Endothelial cell of umbilical vein (primary cell): ENCODE measurements at regions not wholly inside any gene's neighbourhood (a gene's known extent, or its start where the extent isn't known, plus 50 kb on each side); places are given as distances from the start of the nearest gene placed in this dataset.

Experiments
- BruUV-seq: library from RNA; stranded (reverse); fragments of 400-500 nt; replicated peaks from 2 replicates; lab custom pipeline; 2021; lab: Mats Ljungman, UMichigan
- CTCF ChIA-PET: fragments of 300-600, 350-600 bp; sonication (Branson Sonifier 250); formaldehyde crosslinking; loops from one replicate; lab custom pipeline; 2021; ENCODE audit warnings: antibody characterized with exemption, inconsistent platforms; lab: Charles Lee
- POLR2A ChIA-PET: fragments of 300-600, 350-600 bp; sonication (Branson Sonifier 250); formaldehyde crosslinking; loops from one replicate; lab custom pipeline; 2021; ENCODE audit warnings: antibody characterized with exemption, inconsistent platforms; lab: Charles Lee
- DNase-seq: peaks from one replicate; pipeline ENCODE4 v3.0.0-alpha.2; 2011; ENCODE audit warnings: low read depth, low spot score
- FAIRE-seq: peaks from 2 replicates; lab custom pipeline; 2011; peaks lifted over from hg19 to GRCh38; lab: Jason Lieb, UNC
- H2AFZ ChIP-seq: 2 replicates; pipeline ENCODE4 v1.6.0; 2012; ENCODE audit warnings: low read depth, low read length, control low read depth, inconsistent platforms
- H3K27ac ChIP-seq: 2 replicates; pipeline ENCODE4 v1.5.1; 2011; ENCODE audit warnings: low read depth, mild to moderate bottlenecking, control low read depth, low read length, moderate library complexity; ENCODE audit not compliant: insufficient read depth
- H3K27me3 ChIP-seq, 2 experiments: 2 replicates each; pipeline versions ENCODE4 v1.6.0 to v1.6.1; 2011; ENCODE audit warnings: low read length in 2 of 2, mixed read lengths in 1 of 2; ENCODE audit not compliant: control insufficient read depth in 2 of 2, insufficient read depth in 2 of 2
- H3K36me3 ChIP-seq, 2 experiments: 2 replicates in 1 of 2; 3 replicates in 1 of 2; pipeline ENCODE4 v1.5.1; 2011; ENCODE audit warnings: low read length in 2 of 2, mild to moderate bottlenecking in 1 of 2, moderate library complexity in 1 of 2; ENCODE audit not compliant: control insufficient read depth in 2 of 2, insufficient read depth in 2 of 2; ENCODE audit errors: extremely low read depth in 1 of 2
- H3K4me1 ChIP-seq: 3 replicates; pipeline ENCODE4 v1.5.1; 2011; ENCODE audit warnings: mild to moderate bottlenecking, low read length; ENCODE audit not compliant: control insufficient read depth, insufficient read depth; ENCODE audit errors: extremely low read depth
- H3K4me2 ChIP-seq: 2 replicates; pipeline ENCODE4 v1.6.1; 2011; ENCODE audit warnings: low read length, control low read depth, mixed read lengths; ENCODE audit not compliant: insufficient read depth
- H3K4me3 ChIP-seq, 3 experiments: fragments of 200-600 bp in 1 of 3; sonication (generic), shearing (Covaris generic) in 1 of 3; replicated peaks in 1 of 3; 2 replicates each; pipeline ENCODE4 v1.5.1; 2011 to 2016; ENCODE audit warnings: control low read depth in 3 of 3, low read length in 3 of 3, mild to moderate bottlenecking in 2 of 3, inconsistent platforms in 1 of 3, low read depth in 1 of 3, moderate library complexity in 1 of 3; ENCODE audit not compliant: insufficient read depth in 1 of 3
- H3K79me2 ChIP-seq: 2 replicates; pipeline ENCODE4 v1.6.0; 2012; ENCODE audit warnings: low read length, inconsistent platforms; ENCODE audit not compliant: control insufficient read depth, insufficient read depth
- H3K9ac ChIP-seq: replicated peaks from 2 replicates; pipeline ENCODE3; 2011; ENCODE audit warnings: low read length, control low read depth; ENCODE audit not compliant: insufficient read depth; ENCODE audit errors: extremely low read depth
- H3K9me1 ChIP-seq: replicated peaks from 3 replicates; pipeline ENCODE4 v1.6.0; 2011; ENCODE audit warnings: mild to moderate bottlenecking, low read length; ENCODE audit not compliant: control insufficient read depth, insufficient read depth; ENCODE audit errors: extremely low read depth
- H3K9me3 ChIP-seq: replicated peaks from 2 replicates; pipeline ENCODE4 v1.5.1; 2012; ENCODE audit warnings: low read length, inconsistent platforms; ENCODE audit not compliant: control insufficient read depth, insufficient read depth
- H4K20me1 ChIP-seq: replicated peaks from 2 replicates; pipeline ENCODE3; 2011; ENCODE audit warnings: mild to moderate bottlenecking, low read length; ENCODE audit not compliant: control insufficient read depth, insufficient read depth; ENCODE audit errors: extremely low read depth
- EZH2 ChIP-seq: IDR thresholded peaks from 2 replicates; pipeline ENCODE4 v1.6.1; 2012; ENCODE audit warnings: borderline replicate concordance, low read depth, mild to moderate bottlenecking, moderate library complexity, low read length, inconsistent platforms; ENCODE audit not compliant: severe bottlenecking
- FOS ChIP-seq: IDR thresholded peaks from 2 replicates; pipeline ENCODE4 v1.6.1; 2011; ENCODE audit warnings: mild to moderate bottlenecking, low read length, moderate library complexity, borderline replicate concordance; ENCODE audit not compliant: insufficient read depth
- GATA2 ChIP-seq: IDR thresholded peaks from 2 replicates; pipeline ENCODE4 v1.7.0; 2011; ENCODE audit warnings: low read depth, mild to moderate bottlenecking, moderate library complexity, mixed read lengths, low read length; ENCODE audit not compliant: insufficient read length, insufficient read depth
- JUN ChIP-seq: IDR thresholded peaks from 2 replicates; pipeline ENCODE4 v1.6.1; 2011; ENCODE audit warnings: borderline replicate concordance, low read depth; ENCODE audit not compliant: insufficient read length, insufficient read depth
- MYC ChIP-seq: IDR thresholded peaks from one replicate; pipeline ENCODE4 v1.6.1; 2011; ENCODE audit warnings: mild to moderate bottlenecking, low read depth, low read length
- POLR2A ChIP-seq: IDR thresholded peaks from 2 replicates; pipeline ENCODE4 v1.6.1; 2012; ENCODE audit warnings: low read depth, mild to moderate bottlenecking, control low read depth, low read length
- POLR2AphosphoS5 ChIP-seq: IDR thresholded peaks from 2 replicates; pipeline ENCODE4 v1.6.1; 2012; ENCODE audit warnings: low read depth, mild to moderate bottlenecking, control low read depth, low read length, moderate library complexity; ENCODE audit not compliant: insufficient read depth
- dilution Hi-C: fragments of 300-500 bp; cut with MboI; formaldehyde crosslinking; loops from one replicate; pipeline ENCODE4 v1.15.0; 2019; ENCODE audit warnings: low sequenced_read_pairs; ENCODE audit not compliant: extremely low pct_ligation_motif_present
- intact Hi-C: fragments of 100-400 bp; cut with micrococcal nuclease; formaldehyde crosslinking; loops from one replicate; pipeline ENCODE4 v1.10.0; 2022
- TF ChIP-seq, protein P1 (sequence below): IDR thresholded peaks from 2 replicates; pipeline ENCODE4 v1.6.1; 2011; ENCODE audit not compliant: insufficient read depth, insufficient read length
- TF ChIP-seq, protein P2 (sequence below), 2 donors: IDR thresholded peaks; 1 replicate in 1 of 2; 2 replicates in 1 of 2; pipeline ENCODE4 v1.5.1; 2011; ENCODE audit warnings: low read length in 2 of 2, mild to moderate bottlenecking in 2 of 2, moderate library complexity in 2 of 2, control low read depth in 1 of 2, inconsistent platforms in 1 of 2, low read depth in 1 of 2; ENCODE audit not compliant: insufficient read depth in 1 of 2; ENCODE audit errors: extremely low read depth in 1 of 2

DNA sequence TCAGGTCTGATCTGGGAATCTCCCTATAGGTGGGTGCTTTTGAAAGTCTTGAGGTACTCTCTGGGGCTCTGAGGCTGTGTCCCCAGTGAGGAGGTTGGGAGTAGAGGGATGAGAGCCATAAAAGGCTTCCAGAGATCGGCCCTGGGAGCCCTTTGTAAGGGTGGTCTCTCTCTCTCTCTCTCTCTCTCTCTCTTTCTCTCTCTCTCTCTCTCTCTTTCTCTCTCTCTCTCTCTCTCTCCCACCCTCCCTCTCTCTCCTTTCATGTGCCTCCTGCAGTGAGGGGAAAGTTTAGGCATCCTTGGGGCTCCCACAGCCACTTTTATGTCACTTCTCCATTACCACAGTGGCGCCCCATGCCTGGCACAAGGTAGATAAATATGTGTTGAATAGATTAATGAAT lies 271.3 kb upstream of the N4BP1 start:
- H3K4me2 ChIP-seq: no peak overlapping the region
- no peak overlapping the region for H3K27ac ChIP-seq
- POLR2A ChIA-PET: no interaction called here
- intact Hi-C loops (no loop called here), dilution Hi-C loops (no loop called here)
- DNase-seq (no peak), FAIRE-seq (no peak)
- H3K27me3 ChIP-seq: no peaks in the 10 kb centered on the region
- H3K36me3 ChIP-seq: no peaks in the 10 kb centered on the region
- no peaks in the 10 kb centered on the region for H3K9me1 ChIP-seq
- H2AFZ ChIP-seq: no peak overlapping the region
- H3K4me3 ChIP-seq: no peak overlapping the region
- no peaks in the 10 kb centered on the region for H3K9me3 ChIP-seq
- CTCF ChIA-PET: no interaction called here
- H4K20me1 ChIP-seq: no peaks in the 10 kb centered on the region
- H3K9ac ChIP-seq: no peak overlapping the region
- TF ChIP-seq GATA2 (no peak), EZH2 (no peak), FOS (no peak), POLR2A (no peak), MYC (no peak), POLR2AphosphoS5 (no peak), JUN (no peak)
- TF ChIP-seq, protein P1, sequence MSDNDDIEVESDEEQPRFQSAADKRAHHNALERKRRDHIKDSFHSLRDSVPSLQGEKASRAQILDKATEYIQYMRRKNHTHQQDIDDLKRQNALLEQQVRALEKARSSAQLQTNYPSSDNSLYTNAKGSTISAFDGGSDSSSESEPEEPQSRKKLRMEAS: no peak
- TF ChIP-seq, protein P2, sequence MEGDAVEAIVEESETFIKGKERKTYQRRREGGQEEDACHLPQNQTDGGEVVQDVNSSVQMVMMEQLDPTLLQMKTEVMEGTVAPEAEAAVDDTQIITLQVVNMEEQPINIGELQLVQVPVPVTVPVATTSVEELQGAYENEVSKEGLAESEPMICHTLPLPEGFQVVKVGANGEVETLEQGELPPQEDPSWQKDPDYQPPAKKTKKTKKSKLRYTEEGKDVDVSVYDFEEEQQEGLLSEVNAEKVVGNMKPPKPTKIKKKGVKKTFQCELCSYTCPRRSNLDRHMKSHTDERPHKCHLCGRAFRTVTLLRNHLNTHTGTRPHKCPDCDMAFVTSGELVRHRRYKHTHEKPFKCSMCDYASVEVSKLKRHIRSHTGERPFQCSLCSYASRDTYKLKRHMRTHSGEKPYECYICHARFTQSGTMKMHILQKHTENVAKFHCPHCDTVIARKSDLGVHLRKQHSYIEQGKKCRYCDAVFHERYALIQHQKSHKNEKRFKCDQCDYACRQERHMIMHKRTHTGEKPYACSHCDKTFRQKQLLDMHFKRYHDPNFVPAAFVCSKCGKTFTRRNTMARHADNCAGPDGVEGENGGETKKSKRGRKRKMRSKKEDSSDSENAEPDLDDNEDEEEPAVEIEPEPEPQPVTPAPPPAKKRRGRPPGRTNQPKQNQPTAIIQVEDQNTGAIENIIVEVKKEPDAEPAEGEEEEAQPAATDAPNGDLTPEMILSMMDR (IDR thresholded peaks at IDR 0.05; ENCODE audit: extremely low read depth in 1 of 2, insufficient read depth in 1 of 2, low read depth in 1 of 2, low read length in 2 of 2): no peak
- no peaks in the 10 kb centered on the region for H3K4me1 ChIP-seq
- no peaks in the 10 kb centered on the region for H3K79me2 ChIP-seq
- no TSS peak for BruUV-seq
